ENCODE measurements at regions not wholly inside any gene's neighbourhood (a gene's known extent, or its start where the extent isn't known, plus 50 kb on each side); places are given as distances from the start of the nearest gene placed in this dataset.

- H3K79me2 ChIP-seq (ENCODE audit: insufficient read depth, low read length): no peaks in the 10 kb centered on the region
- no peaks in the 10 kb centered on the region for H3K4me1 ChIP-seq (ENCODE audit: insufficient read depth, low read length)
- in situ Hi-C loops (cut with HindIII; ENCODE audit: extremely low pct_ligation_motif_present, low pct_unique_long_range_greater_than_20kb) (no loop called here), intact Hi-C loops (cut with micrococcal nuclease; ENCODE audit: unreplicated experiment) (no loop called here)
- 0% methylated on average over 3 of the region's 3 CpGs for whole genome bisulfite sequencing (ENCODE audit: low lambda C conversion rate)
- H3K36me3 ChIP-seq (replicated peaks in 1 of 2; ENCODE audit: control insufficient read depth in 1 of 2, insufficient read depth in 2 of 2, low read length in 2 of 2): no peaks in the 10 kb centered on the region
- FAIRE-seq (no peak), ATAC-seq (no peak), DNase-seq (ENCODE audit: low spot score) (no peak)
- BruUV-seq (replicated peaks): no TSS peak
- ChIA-PET CTCF (ENCODE audit: low intra/inter-chr PET ratio, low total read pairs) (no interaction called here), POLR2A (no interaction called here)
- H3K27ac ChIP-seq (ENCODE audit: extremely low read length, insufficient read depth, low read length): no peak overlapping the region
- H3K4me3 ChIP-seq (replicated peaks in 1 of 3; ENCODE audit: insufficient read depth in 1 of 3, low read depth in 2 of 3, low read length in 3 of 3): no peak overlapping the region
- H3K4me2 ChIP-seq (ENCODE audit: low read depth, low read length): no peak overlapping the region
- H3K27me3 ChIP-seq (ENCODE audit: control insufficient read depth in 1 of 2, insufficient read depth in 2 of 2, low read length in 2 of 2): no peaks in the 10 kb centered on the region
- no peak overlapping the region for H2AFZ ChIP-seq (ENCODE audit: low read length)
- TF ChIP-seq LCORL (IDR thresholded peaks at IDR 0.05) (no peak), LCORL (CRISPR knock-in tag; IDR thresholded peaks at IDR 0.05) (no peak), ATF4 (CRISPR knock-in tag; IDR thresholded peaks at IDR 0.05) (peak; percentile 29 to 63; a peak in 1 of 4 replicates), NFATC3 (CRISPR knock-in tag; IDR thresholded peaks at IDR 0.05) (no peak), ZNF788 (CRISPR knock-in tag; IDR thresholded peaks at IDR 0.05; ENCODE audit: borderline replicate concordance) (no peak), GLI4 (CRISPR knock-in tag; IDR thresholded peaks at IDR 0.05; ENCODE audit: borderline replicate concordance) (no peak), CEBPB (IDR thresholded peaks at IDR 0.05; ENCODE audit: borderline replicate concordance, low read depth, low read length) (peak; percentile 85), ATF7 (IDR thresholded peaks at IDR 0.05) (peak; percentile 81), ATF7 (CRISPR knock-in tag; IDR thresholded peaks at IDR 0.05) (no peak), ZNF33A (CRISPR knock-in tag; IDR thresholded peaks at IDR 0.05; ENCODE audit: borderline replicate concordance) (no peak), ZNF225 (CRISPR knock-in tag; IDR thresholded peaks at IDR 0.05) (no peak), ZNF710 (CRISPR knock-in tag; IDR thresholded peaks at IDR 0.05; ENCODE audit: borderline replicate concordance) (no peak), ZNF503 (CRISPR knock-in tag; IDR thresholded peaks at IDR 0.05) (no peak)
- 0 out of 2 replicates have a peak, but pooled peaks cover 7% of the 10 kb centered on the region for H3K9me3 ChIP-seq (ENCODE audit: low read length)
- no peaks in the 10 kb centered on the region for H4K20me1 ChIP-seq (ENCODE audit: insufficient read depth, low read length)
- no peak overlapping the region for H3K9ac ChIP-seq (ENCODE audit: insufficient read depth, low read depth, low read length)
These were observed 123.0 kb upstream of the RBFOX1 start for GRCh38 chr16:7209598-7209997.

Data from HepG2 (cell line).